ENCODE measurements at regions not wholly inside any gene's neighbourhood (a gene's known extent, or its start where the extent isn't known, plus 50 kb on each side); places are given as distances from the start of the nearest gene placed in this dataset.
"Not testable (repeated sequence)": the region's sequence is repeated elsewhere in the genome, so short reads cannot be mapped to it uniquely, and the experiment has no call there.

DNA sequence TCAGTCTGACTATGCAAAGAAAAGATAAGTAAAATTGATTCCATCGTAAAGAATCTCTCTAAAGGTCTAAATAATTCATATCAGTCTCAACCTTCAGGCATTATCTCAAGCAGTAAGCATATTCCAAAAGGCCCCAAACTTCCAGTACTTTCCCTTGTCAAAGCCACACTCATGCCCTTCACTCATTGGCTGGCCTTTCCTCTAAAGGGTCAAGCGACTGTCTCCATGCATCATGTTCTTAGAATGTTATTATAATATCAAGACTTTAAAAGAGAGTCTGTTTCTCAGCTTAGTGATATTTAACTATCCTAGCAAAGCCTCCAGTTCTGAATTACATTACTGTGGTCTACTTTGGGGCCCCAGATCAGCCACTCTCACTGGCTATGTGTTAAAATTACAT, 271.3 kb downstream of the MREG start:
- DNase-seq: no peak

DNA sequence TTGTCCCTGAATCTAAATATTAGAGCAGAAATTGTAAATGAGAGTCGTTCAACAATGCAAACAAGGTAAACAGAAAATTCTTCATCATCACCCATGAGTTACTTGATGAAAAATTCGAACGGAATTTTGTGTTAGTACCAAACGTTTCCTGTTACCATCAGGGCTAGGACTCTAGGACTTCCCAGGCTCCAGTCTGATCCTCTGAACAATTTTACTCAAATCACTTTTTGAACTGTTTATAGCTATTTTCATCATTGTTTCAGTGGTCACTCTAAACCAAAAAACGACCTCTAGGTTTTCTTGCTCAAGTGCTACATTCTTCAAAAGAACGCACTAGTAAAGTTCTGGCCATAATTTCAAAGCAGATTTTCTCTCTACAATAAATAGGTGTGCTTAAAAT, 273.3 kb downstream of the MREG start:
- no peak for DNase-seq

DNA sequence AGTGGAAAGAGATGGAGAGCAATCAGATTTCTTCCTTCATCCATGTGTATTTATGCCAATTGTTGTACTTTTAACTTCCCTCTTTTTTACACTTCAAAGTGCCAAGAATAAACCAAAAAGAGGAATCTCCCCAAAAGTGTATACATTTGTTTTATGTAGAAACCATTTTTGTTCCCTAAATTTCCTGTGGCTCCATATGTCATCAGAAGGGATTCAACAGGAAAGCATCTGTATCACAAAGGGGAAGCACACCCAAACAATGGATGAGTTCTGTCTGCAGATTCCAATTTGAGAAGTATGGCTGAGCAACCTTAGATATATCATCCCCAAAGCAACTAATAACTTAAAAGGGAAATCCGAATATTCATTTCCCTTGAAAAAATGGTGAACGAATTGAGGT, 275.0 kb downstream of the MREG start:
- DNase-seq: no peak

DNA sequence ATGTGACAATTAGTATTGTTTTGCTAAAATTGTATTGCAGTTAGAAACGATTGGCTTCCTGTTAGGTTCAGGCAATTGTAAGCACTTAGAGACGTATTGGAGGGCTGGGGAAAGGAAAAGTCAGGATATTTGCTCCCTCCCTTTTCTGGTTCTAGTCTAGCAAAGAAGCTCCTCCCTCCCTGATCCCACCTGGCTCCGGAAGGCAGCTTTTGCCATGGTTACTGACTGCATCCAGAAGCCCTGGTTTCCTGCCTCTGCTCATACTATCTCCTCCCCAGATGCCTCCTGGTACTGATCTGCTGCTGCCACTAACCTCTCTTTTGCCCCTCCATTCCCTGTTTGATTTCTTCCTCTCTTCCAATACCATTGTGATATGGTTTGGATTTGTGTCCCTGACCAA, 275.9 kb downstream of the MREG start:
- no peak for DNase-seq

DNA sequence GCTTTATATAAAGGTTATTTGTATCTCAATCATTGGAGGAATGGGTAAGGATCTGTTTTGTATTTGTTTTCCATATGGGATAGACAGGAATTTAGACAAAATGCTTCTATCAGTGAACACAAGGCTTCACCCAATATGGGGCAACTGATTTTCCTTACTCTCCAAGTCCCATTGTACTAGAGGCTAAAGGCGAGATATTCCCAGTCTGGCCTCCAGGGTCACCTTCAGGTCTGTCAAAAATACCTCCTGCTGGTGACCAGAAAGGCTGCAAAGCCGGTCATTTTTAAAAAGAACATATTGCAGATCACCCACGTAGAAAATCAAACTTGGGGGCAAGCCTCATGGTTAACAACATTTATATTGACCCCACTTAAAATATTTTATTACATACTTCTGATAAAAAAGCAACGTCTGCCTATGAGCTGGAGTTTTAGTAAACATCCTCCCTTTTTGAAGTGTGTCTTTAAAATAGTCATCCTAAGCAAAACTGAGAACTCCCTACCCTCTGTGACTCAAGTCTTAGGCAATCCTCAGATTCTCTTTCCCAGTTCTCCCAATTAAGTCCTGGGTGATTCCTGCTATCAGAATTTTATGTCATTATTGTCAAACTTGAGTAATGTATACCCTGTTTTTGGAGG, 276.6 kb downstream of the MREG start:
- DNase-seq: peak; percentile 85

- DNase-seq: no peak
These were observed 282.2 kb downstream of the MREG start for GRCh38 chr2:215731108-215731658.

- peak; percentile 32 for DNase-seq
These were observed 283.2 kb downstream of the MREG start for GRCh38 chr2:215729985-215730620.

DNA sequence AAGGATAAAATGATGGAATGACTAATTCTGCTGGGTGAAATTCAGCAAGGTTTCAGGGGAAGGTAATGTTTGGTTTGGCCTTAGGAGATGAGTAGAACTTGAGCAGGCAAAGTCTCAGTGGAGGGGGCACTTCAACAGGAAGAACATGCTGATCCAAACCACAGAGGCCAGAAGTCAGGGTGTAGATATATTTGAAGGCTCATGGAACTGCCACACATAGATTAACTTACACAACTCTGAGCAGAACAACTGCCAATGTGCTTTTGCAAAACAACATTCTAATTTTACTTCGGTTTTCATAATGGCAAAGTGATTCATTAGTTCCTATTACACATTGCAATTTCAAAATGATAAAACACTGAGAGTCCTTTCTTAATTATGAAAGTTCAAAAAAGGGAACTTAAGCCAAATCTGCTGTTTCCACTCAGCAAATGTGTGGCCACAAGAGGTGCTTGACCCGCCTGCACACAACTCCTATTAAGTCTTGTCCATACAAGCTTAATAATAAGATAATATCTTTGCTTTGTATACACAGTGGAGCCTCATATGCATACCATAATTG, 284.8 kb downstream of the MREG start:
- peak; percentile 100 for DNase-seq

GRCh38 chr2:215727507-215728503, 285.5 kb downstream of the MREG start:
- DNase-seq: peak; percentile 76

DNA sequence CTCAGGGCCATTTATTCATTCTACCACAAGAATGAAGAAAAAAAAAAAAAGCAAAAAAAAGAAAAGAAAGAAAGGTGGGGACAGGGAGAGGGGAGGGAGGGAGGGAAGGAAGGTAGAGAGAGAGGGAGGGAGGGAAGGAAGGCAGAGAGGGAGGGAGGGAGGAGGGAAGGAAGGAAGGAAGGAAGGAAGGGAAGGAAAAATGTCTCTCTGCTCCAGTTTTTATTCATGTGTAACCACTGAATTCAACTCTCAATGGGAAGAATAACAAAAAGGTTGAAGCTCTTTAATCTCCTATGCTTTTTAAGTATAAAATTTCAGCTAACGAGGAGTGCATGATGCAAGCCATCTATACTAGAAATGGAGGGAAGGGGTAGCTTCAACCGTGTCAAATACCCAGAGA, 287.3 kb downstream of the MREG start:
- DNase-seq: no peak

DNA sequence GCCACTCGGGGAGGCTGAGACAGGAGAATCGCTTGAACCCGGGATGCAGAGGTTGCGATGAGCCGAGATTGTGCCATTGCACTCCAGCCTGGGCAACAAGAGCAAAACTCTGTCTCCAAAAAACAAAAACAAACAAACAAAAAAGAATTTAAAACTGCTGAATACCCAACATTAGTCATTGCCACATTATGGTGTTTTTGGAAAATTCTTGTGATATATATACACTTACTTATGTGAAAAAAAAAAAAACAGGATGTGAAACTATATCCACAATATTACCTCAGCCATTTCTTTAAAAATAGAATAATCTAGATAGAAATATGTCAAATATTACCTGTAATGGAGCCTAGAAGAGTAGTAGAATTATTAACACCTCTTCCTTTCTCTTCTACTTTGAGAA, 288.3 kb upstream of the FN1 start:
- peak; percentile 35 for DNase-seq

- no peak for DNase-seq
These were observed 287.8 kb upstream of the FN1 start for GRCh38 chr2:215723631-215724011.

DNA sequence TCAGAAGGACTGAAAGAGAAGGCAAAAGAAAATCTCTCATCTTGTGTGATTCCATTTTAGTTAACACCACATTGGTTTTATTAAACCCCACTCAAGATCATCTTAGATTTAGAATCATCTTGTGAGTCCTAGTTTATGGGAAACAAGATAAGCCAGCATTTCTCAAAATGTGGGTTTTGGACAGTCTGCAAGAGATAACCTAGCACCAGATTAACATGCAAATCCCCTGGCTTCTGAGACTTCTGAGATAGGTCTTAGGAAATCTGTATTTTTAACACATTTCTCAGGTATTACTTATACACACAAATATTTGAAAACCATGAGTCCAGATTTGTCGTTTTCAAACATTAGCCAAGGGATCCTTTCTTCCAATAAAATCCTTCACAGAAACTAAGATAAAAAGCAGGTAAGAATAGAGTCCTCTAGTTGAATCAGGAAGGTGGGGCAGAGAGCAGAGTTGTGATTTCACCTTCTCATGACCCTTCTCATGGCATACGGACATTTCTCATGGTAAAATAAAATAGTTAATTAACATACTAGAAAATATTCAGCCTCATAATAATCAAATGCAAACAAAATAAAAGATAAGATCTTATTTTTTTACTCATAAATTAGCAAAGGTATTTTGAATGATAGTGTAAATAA, 287.2 kb upstream of the FN1 start:
- no peak for DNase-seq

- DNase-seq: no peak
These were observed 286.3 kb upstream of the FN1 start for GRCh38 chr2:215722125-215722524.

- DNase-seq: not testable (repeated sequence)
These were observed 285.6 kb upstream of the FN1 start for GRCh38 chr2:215721515-215721914.

DNA sequence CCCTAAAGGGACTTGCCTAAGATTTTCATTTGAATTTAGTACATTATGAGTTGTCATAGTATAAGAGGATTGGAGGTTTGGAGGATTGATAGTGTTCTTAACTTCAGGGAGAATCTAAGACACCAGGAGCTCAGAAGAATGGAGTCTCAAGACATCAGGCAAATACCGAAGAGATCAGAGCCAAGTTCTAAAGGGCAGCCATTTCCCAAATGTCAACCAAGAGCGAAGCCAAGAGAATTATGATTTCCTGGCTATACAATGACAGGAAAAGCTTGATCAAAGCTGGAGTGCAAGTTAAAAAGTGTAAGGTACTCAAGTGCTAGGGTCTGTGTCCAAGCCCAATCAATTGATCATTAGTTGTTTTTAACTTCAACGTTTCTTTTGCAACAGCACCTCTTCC, 283.0 kb upstream of the FN1 start:
- DNase-seq: no peak

GRCh38 chr2:215718436-215718835, 282.6 kb upstream of the FN1 start:
- no peak for DNase-seq

DNA sequence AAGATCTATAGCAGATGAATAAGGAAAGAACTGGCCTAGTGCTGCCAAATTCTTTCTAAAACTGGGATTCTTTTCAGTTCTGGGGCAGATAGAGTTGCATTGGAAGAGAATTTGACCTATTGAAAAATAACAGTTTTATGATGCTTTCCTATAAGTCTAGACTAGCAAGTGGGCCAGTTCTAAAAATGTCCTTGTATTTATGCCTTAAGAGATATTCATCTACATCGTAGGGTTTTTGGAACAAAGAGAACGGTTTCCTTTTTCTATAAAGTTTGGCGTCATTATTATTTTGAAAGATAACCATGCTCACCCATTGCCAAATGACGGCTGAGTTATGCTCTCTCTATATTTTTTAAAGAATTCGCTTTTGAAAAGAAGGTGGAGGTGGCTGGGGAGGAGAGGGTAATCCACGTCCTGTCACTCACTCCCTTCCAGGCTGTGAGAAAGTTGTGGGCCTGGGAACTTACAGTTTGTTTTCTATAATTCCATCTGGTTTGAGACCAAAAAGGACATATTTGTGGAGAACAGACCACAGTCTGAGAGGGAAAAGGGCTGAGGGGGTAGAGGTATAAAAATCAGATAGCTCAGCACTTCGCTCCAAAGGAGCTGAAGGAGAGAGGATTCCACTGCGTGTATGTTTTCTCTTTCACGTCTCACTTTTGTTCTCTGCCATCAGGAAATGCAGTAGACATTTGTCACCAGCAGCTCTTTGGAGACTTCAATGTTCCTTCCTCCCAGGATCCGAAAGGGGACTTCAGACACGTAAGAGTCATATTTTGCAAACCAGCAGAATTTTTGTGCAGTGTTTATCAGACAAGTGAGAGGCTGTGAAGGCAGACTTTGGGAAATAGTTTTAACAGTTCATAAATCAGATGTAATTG, 281.9 kb upstream of the FN1 start:
- no peak for DNase-seq

- DNase-seq: no peak
These were observed 281.1 kb upstream of the FN1 start for GRCh38 chr2:215716956-215717355.

- DNase-seq: peak; percentile 91
These were observed 277.3 kb upstream of the FN1 start for GRCh38 chr2:215712871-215713790.

Measured in HCEC 1CT (cell line).